HG02870 (cell line): ENCODE measurements at regions not wholly inside any gene's neighbourhood (a gene's known extent, or its start where the extent isn't known, plus 50 kb on each side); places are given as distances from the start of the nearest gene placed in this dataset.

Experiments used
- ATAC-seq: cut with Tn5 transposase; IDR thresholded peaks from one replicate; pipeline ENCODE4 v1.9.1; 2021; ENCODE audit warnings: mild to moderate bottlenecking, moderate library complexity; ENCODE audit not compliant: unreplicated experiment

DNA sequence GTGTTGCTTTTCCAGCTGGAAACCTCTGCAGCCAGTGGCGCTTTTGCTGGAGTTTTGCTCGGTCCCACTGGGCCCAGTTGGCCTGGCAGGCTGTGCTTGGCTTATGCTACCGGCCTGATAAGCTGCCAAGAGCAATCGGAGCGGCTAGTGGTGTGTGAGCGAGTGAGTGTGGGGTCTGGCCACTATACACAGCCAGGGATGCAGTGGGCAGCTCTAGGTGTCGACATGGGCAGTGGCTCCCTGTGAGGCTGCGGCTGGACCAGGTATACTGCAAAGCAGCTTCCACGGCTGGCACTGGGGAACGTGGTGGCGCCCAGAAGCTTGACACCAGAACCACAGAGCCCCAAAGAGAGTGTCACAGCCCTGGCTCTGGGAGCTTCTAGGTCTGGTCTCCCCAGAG, 996.5 kb downstream of the GRIK2 start:
- ATAC-seq: no peak

DNA sequence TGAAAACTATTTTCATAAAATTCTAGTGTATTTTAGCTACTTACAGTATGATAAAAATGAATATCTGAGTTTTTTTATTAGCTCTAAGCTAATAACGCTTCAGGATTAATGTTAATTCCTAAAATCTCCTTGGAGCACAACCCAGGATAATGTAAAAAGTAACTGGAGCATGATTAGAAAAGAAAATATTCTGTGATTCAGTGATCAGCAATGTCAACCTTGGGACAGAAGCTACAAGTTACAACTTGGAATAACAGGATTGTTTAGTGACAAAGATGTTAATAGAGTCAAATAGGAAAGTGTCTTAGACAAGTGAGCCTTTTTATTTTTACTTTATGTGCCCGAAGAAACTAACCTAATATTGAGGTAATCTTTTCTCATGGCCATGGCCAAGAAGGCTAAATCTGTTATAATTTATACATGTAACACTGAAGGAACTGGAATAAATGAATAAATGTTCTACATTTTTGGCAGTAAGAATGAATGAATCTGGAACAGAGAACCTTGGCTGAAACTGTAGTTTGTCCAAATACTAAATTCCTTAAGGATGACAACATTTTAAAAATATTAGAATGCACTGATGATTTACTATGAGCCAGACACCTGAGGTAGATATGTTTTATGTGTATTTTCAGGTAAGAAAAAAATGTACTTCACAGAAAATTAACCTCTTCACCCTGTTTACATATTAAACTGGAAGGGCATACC, 994.0 kb downstream of the GRIK2 start:
- no peak for ATAC-seq

DNA sequence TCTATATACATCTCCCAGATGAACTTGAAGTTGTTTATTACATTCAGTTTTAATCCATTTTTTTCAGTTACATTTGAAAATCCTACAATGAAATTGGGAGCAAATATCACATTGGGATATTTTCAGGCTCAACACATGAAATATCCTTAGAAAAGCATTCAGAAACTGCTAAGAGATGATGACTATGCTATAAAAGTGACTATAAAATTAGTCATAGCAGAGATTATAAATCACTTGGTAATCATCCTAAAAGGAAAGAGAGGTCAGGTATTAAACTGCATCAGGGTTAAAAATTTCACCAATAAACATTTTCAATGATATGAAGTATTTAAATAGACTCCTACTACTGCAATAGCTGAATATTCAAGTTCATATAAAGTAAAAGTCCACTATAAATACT, 987.7 kb downstream of the GRIK2 start:
- ATAC-seq: no peak

DNA sequence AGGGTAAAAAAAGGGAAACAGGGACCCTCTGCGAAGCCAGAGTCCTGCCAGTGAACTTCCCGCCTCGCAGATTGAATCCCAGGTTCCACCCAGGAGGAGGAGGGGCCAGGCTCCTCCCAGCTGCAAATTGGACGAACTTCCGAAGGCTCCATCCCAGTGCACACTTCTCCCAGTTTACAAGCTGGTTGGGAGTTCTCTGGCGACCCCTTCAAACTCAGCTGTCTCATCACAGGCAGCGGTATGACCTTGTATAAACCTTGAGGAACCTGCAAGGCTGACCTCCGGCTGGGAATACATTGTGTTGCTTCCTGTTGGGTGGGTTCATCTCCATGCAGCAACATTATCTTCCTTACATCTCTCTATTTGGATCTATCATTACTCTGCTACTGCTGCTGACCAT, 962.7 kb downstream of the GRIK2 start:
- no peak for ATAC-seq

DNA sequence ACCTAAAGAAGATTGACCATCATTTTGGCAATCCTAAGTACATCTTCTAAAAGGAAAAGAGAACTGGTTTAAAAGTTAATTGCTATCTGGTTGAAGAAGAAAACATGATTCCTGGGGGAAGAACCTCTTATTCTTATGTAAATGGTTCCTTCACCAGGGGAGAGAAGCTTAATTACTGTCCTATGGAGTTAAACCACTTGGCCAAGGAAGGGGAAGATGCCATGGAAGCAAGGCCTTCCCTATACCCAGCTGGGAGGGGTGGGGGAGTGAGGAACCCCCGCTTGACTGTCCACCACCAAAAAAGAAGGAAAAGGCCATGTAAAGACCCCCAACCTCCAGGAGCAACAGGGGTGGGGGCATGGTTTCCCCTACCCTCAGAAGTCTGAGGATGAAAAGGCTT, 962.1 kb downstream of the GRIK2 start:
- no peak for ATAC-seq

DNA sequence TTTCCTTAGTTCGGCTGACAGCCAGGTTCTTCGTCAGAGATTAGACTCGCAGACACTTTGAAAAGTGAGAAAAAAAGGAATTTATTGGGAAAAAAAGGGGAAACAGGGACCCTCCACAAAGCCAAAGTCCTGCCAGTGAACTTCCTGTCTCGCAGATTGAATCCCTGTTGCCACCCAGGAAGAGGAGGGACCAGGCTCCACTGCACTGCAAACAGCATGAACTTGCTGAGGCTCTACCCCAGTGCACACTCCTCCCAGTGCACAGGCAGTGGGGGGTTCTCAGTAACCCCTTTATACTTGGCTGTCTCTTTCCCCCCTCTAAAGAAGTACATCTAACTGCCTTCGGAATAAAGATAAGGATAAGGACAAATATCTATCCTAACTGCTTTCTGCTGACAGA, 959.0 kb downstream of the GRIK2 start:
- ATAC-seq: no peak

DNA sequence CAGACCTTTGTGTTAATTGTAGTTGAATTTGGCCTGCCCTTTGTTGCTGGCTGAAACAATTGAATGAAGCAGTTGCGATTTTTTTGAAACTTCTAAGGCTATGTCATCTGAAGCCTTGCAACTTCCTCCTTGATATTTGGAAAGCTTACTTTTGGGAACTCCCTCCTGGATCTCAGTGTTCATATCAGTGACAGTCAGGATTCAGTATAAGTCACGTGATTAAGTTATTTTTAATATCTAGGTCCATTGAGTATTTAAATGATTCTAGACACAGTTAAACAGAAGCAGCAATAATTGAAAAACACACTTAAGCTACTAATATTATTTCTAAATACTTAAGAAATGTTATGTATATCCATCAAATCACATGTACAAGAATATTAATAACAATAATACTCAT, 951.3 kb downstream of the GRIK2 start:
- no peak for ATAC-seq

DNA sequence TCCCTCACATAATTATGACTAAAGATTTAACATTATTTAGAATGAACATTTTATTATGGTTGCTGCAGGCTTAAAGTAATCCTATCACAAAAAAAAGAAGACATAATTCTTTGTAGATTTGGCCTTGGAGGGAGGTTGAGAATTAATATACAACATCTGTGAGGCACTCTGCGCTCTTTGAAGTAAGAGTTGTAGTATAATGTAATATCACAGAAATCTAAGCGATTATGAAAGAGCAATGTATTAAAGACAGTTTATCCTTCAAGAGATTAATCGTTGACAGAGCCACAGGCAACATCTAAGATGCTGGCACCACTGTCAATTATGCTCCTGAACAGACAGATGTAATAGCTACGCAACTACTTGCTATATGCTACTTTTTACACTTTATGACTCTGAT, 946.8 kb downstream of the GRIK2 start:
- no peak for ATAC-seq

DNA sequence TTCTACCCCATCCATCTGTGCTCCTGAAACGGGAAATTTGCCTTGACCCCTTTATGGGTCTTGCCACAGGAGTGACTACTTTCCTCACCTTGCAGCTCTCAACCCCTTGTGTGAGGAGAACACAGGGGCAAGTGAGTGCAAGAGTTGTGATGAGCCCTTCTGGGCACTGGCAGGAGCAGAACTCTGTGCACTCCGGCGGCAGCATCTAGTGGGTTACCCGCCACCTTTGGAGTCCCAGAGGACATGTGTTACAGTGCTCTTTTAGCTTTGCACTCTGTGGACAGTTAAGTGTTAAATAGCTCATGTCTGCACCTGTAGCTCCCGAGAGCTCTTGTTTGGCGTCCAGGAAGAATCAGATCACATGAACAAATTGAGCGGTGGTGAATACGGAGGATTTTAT, 940.2 kb downstream of the GRIK2 start:
- no peak for ATAC-seq

DNA sequence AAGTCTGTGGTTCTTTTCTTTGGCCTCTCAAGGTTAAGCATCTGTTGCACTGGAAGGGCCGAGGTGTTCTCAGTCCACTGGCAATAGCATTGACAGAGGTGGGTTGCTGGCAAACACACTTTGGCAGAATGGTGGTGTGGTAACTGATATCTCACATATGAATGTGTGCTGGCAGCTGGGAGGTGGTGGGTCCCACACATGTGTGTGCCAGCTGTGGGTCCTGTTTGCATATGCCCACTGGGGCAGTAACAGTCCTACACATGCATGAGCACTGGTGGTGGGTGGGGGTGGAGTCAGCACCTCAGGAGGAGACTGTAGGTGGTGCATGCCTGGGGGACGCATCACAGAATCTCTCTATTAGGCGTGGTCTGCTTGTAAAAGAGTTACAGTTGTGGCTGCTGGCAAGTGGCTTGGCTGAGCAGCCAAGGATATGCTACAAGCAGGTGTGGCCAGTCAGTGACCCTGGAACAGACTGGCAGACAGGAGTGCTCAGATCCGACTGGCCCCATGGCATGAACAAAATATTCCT, 934.3 kb downstream of the GRIK2 start:
- ATAC-seq: no peak

DNA sequence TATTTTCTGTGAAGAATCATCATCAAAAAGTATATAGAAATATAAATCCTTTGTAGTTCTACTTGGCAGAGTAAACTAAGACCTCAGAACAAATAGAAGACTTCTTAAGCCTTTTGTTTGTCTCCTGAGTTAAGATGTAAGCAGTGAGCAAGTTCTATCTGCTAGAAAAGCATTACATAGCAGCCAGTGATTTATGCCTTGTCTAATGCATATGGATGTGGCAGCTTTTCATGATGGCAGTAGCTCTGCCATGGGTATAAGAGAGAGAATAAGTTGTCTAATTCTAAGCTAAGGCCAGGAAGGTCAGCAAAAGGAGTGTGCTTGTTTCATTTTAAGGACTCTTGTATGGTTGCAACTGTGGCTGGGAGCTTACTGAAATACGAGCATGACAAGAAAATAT, 920.2 kb downstream of the GRIK2 start:
- no peak for ATAC-seq

DNA sequence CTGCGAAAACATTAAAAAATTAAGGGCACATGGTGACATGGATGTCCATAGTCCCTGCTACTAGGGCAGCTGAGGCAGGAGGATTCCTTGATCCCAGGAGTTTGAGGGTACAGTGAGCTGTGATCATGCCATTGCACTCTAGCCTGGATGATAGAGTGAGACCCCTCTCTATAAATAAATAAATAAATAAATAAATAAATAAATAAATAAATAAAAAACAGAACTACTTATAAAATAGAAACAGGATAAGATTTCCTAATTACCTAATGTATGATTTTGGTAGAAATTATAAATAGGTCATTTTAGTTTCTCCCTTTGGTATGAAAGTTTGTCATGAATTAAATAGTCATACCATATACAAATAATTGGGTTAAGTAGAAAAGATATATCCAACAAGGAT, 916.2 kb downstream of the GRIK2 start:
- ATAC-seq: no peak

DNA sequence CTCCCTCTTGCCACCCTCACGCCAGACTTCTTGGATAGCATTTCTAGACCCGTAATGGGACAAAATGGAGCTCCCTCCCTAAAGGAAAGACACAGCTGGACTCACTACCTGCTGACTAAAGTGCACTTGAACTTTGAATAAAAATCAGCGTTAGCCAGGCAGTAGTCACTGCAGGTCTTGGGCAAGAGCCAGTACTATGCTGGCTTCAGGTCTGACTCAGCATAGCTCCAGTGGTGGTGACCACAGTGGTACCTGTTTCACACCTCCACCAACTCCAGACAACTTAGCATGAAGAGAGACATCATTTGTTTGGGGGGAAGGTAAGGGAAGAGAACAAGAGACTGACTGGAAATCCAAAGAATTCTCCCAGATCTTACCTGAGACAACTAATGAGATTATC, 906.8 kb downstream of the GRIK2 start:
- no peak for ATAC-seq

DNA sequence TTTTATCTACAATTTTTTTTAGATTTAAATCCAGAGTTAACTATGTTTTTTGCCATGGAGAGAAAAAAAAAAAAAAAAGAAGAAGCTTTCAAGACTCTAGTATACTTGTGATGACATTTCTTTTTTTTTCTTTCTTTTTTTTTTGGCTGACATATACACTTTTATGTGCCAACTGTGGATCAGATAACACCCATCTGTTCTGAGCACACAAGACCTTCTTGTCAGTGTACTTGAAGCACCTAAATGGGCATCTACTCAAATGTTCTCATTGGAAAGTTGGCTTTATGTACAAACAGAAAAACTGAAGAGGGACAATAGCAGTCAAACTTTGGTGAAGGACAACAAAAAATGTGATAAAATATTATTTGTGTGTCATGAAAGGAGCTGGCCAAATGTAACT, 904.5 kb downstream of the GRIK2 start:
- ATAC-seq: no peak
